ENCODE measurements at regions not wholly inside any gene's neighbourhood (a gene's known extent, or its start where the extent isn't known, plus 50 kb on each side); places are given as distances from the start of the nearest gene placed in this dataset.

DNA sequence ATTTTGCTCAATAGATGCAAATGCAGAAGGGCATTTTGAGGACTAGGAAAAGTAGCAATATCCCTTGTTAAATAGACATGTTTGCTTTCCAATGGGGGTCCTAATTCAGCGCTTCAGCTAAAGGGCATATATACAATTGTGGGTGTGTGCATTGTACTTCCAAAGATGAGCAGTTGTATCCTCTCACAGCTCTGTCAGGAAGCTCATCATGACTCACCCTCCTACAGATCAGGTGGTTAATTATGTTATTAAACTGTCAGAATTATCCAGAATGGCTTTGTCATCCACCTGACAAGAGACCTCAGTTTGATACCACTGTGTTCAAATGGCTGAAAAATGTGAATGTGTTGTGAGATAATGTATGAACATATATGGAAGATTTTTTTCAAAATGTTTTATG is 252.2 kb upstream of the MTNR1B start:
- TF ChIP-seq, protein P1, sequence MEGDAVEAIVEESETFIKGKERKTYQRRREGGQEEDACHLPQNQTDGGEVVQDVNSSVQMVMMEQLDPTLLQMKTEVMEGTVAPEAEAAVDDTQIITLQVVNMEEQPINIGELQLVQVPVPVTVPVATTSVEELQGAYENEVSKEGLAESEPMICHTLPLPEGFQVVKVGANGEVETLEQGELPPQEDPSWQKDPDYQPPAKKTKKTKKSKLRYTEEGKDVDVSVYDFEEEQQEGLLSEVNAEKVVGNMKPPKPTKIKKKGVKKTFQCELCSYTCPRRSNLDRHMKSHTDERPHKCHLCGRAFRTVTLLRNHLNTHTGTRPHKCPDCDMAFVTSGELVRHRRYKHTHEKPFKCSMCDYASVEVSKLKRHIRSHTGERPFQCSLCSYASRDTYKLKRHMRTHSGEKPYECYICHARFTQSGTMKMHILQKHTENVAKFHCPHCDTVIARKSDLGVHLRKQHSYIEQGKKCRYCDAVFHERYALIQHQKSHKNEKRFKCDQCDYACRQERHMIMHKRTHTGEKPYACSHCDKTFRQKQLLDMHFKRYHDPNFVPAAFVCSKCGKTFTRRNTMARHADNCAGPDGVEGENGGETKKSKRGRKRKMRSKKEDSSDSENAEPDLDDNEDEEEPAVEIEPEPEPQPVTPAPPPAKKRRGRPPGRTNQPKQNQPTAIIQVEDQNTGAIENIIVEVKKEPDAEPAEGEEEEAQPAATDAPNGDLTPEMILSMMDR (IDR thresholded peaks at IDR 0.05), result no peak
- TF ChIP-seq POLR2A (IDR thresholded peaks at IDR 0.05), result no peak

Measured in Peyer's patch (tissue), 4 donors.